Right lobe of liver (tissue), 4 donors: ENCODE measurements at regions not wholly inside any gene's neighbourhood (a gene's known extent, or its start where the extent isn't known, plus 50 kb on each side); places are given as distances from the start of the nearest gene placed in this dataset.

Source experiments
- POLR2A ChIP-seq: fragments of 450-650 bp; IDR thresholded peaks from one replicate; pipeline ENCODE4 v1.6.1; 2017; ENCODE audit warnings: antibody characterized with exemption, mild to moderate bottlenecking
- TF ChIP-seq, protein P1 (sequence below), 4 donors: fragments of 200-600 bp in 3 of 4; fragments of 450-650 bp in 1 of 4; IDR thresholded peaks; one replicate each; pipeline versions ENCODE4 v1.5.1 to v1.8.0; 2016 to 2022; ENCODE audit warnings: antibody characterized with exemption in 4 of 4, mild to moderate bottlenecking in 2 of 4
- donor health status: DM: no; HTN: no; CAD: no.
- donor health status: DM: no; HTN: no; CAD: no.
- donor health status: DM: no; HTN: yes; CAD: no.

DNA sequence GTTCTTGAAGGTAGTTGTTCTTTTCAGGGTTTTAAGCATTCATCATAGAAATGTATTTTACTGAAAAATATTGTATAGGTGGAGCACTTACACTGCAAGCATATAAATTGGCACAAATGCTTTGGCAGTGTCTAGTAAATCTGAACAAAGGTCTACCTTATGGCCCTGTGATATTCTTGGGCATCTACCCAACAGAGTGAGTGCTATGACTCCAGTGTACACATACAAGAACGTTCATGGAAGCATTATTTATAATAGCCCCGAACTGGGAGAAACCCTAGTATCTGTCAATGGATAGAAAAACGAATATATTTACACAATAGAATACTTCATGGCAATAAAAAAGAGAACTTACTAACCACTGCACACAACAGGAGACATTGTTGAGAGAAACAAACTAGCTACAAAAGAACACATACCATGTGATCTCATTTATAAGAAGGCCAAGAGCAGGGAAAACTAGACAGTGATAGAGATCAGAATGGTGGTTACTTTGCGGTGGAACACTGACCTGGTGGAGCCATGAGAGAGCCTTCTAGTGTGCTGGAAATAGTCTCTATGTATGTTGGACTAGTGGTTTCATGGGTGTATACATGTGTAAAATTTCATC lies 96.0 kb downstream of the MAB21L3 start:
- TF ChIP-seq POLR2A: no peak
- TF ChIP-seq, protein P1, sequence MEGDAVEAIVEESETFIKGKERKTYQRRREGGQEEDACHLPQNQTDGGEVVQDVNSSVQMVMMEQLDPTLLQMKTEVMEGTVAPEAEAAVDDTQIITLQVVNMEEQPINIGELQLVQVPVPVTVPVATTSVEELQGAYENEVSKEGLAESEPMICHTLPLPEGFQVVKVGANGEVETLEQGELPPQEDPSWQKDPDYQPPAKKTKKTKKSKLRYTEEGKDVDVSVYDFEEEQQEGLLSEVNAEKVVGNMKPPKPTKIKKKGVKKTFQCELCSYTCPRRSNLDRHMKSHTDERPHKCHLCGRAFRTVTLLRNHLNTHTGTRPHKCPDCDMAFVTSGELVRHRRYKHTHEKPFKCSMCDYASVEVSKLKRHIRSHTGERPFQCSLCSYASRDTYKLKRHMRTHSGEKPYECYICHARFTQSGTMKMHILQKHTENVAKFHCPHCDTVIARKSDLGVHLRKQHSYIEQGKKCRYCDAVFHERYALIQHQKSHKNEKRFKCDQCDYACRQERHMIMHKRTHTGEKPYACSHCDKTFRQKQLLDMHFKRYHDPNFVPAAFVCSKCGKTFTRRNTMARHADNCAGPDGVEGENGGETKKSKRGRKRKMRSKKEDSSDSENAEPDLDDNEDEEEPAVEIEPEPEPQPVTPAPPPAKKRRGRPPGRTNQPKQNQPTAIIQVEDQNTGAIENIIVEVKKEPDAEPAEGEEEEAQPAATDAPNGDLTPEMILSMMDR (IDR thresholded peaks at IDR 0.05): no peak
